ENCODE measurements at regions not wholly inside any gene's neighbourhood (a gene's known extent, or its start where the extent isn't known, plus 50 kb on each side); places are given as distances from the start of the nearest gene placed in this dataset.

- TF ChIP-seq, protein P1, sequence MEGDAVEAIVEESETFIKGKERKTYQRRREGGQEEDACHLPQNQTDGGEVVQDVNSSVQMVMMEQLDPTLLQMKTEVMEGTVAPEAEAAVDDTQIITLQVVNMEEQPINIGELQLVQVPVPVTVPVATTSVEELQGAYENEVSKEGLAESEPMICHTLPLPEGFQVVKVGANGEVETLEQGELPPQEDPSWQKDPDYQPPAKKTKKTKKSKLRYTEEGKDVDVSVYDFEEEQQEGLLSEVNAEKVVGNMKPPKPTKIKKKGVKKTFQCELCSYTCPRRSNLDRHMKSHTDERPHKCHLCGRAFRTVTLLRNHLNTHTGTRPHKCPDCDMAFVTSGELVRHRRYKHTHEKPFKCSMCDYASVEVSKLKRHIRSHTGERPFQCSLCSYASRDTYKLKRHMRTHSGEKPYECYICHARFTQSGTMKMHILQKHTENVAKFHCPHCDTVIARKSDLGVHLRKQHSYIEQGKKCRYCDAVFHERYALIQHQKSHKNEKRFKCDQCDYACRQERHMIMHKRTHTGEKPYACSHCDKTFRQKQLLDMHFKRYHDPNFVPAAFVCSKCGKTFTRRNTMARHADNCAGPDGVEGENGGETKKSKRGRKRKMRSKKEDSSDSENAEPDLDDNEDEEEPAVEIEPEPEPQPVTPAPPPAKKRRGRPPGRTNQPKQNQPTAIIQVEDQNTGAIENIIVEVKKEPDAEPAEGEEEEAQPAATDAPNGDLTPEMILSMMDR (conservative IDR thresholded peaks at IDR 0.05; ENCODE audit: low read length), result no peak
- no peak for TF ChIP-seq EZH2phosphoT487 (IDR thresholded peaks at IDR 0.05; ENCODE audit: borderline replicate concordance)
These were observed 381.6 kb downstream of the GJA1 start for GRCh38 chr6:121816906-121817540.

Data from Loucy (cell line).